HG02798 (cell line): ENCODE measurements at regions not wholly inside any gene's neighbourhood (a gene's known extent, or its start where the extent isn't known, plus 50 kb on each side); places are given as distances from the start of the nearest gene placed in this dataset.
"Not testable (repeated sequence)": the region's sequence is repeated elsewhere in the genome, so short reads cannot be mapped to it uniquely, and the experiment has no call there.

Experiments
- ATAC-seq: cut with Tn5 transposase; IDR thresholded peaks from one replicate; pipeline ENCODE4 v1.9.1; 2021; ENCODE audit warnings: mild to moderate bottlenecking; ENCODE audit not compliant: unreplicated experiment, poor library complexity

DNA sequence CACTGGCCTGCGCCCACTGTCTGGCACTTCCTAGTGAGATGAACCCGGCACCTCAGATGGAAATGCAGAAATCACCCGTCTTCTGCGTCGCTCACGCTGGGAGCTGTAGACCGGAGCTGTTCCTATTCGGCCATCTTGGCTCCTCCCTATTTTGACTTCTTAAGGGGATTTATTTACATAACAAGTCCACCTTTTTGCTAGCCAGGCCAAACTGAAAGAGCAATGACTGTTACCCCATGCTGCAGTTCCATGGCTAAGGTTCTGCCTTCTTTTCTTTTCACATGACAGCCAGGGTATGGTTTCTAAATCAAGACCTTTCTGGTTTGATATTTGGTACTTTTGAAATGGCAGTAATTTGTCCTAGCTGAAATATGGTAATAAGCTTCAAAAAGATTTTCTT is 270.0 kb upstream of the RRP15 start:
- not testable (repeated sequence) for ATAC-seq

GRCh38 chr1:218024211-218024720 is 260.8 kb upstream of the RRP15 start:
- no peak for ATAC-seq

- no peak for ATAC-seq
Measured at GRCh38 chr1:218025454-218025853, 259.6 kb upstream of the RRP15 start.

DNA sequence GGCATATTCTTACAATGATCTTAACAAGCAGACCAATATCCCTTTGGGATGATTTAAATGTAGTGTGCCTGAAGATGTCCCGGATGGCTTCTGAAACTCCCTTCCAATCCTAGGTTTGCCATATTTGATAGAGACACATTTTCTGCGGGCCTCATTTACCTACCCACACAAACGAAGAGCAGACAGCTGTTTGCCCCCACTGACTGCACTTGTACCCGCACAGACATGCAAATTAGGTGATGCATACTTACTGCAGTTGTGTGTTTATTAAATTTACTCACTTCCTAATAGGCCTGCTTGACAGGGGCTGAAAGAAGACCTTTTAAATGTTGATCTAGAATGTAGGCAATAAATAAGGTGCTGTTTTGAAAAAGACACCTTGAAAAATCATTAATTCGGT is 257.9 kb upstream of the RRP15 start:
- no peak for ATAC-seq

DNA sequence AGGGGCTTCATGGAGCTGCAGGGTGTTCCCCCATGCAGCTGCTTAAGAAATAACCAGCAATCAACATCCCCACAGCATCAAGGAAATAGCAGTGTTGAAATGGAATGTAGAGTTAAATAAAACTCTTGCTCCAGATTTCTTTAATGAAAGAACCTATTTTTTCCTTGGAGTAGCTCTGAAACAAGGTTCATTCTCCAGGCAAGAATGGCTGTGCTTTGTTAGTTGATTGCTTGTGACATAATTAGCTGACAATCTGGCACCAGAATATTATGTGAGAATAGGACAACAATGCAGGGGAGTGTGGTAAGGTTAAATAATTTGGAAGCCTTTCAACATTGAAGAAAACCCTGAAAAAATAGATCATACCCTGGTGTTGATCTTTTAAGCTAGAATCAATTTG is 254.2 kb upstream of the RRP15 start:
- ATAC-seq, result no peak

GRCh38 chr1:218031901-218032300 is 253.2 kb upstream of the RRP15 start:
- ATAC-seq, result no peak

DNA sequence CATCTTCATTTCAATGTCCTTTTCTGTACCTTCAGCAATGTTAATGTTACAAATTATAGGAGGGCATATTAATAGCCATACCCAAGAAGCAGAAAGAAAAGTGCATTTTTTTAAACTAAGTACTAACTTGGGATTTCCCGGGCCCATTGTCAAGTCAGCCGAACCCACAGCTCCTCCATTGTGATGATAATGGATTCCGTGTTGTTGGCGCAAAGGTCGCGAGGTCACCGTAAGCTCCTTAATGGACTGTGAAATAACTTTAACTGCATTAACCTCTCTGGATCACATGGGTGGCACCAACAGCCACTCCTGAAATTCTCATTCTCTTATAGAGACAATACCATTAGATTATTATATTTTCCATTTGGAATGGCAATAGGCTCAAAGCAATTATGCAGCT is 250.6 kb upstream of the RRP15 start:
- ATAC-seq, result no peak

DNA sequence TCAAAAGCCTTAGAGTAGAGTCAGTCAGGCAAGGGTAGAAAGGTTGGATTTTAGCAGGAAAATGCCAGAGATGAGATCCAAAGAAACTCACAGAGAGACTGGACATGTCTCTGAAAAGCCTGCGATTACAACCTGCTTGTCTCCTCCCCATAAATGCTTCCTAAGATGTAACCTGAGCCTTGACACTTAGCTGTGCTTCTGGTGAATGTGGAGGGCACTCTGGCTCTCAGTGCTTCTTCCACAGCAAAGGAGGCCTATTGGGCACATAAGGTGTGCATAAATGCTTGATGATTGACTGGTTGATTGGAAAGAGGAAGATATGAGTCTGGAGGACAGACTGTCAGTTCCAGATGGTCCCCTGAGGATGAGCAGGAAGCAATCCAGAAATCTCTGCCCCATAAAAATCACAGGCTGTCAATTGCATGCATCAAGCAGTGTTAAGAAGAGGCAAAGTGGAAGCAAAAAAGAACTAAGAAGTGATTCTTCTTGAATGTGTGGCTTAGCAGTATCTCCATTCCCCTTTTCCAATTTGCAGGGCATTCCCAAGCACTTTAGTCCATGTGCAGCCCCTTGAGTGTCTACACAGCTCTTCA is 236.2 kb upstream of the RRP15 start:
- ATAC-seq, result no peak

- no peak for ATAC-seq
Measured at GRCh38 chr1:218049641-218050040, 235.5 kb upstream of the RRP15 start.

- ATAC-seq, result no peak
Measured at GRCh38 chr1:218058730-218059129, 226.4 kb upstream of the RRP15 start.

DNA sequence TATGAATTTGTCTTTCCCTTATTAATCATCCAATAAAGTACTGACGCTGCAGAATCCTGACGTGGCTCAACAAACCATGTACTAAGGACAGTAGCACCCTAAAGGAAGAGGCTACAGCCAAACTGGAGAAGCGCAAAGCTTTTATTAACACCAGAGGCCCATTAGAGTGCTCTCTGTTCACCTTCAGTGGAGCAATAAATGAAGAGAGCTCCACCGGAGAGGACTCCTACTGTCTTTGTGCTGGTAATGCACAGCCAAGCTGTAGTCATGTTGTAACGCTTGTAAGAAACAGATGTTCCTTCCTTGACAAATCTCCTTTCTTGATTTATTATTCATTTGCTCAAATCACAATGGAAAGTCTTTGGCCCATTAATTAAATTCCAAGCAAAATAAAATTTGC is 220.7 kb upstream of the RRP15 start:
- no peak for ATAC-seq

- no peak for ATAC-seq
Measured at GRCh38 chr1:218066332-218066731, 218.8 kb upstream of the RRP15 start.

DNA sequence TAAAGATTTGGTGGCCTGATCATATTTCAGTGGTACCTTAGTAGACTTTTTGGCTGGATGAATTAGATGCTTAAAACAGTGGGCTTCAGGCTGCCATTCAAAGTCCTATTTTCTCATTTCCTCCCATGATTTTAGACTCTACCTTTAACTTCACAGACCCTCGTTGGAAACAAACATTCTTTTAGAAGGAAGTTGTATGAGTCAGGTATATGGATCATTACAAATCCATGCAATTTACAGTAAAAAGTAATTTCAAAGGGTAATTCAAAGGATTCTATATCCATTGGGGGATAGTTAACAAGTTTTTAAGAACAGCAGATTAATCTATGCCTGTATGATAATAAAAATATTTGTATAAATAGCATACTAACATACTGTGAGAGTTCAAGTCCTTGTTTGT is 216.9 kb upstream of the RRP15 start:
- no peak for ATAC-seq

DNA sequence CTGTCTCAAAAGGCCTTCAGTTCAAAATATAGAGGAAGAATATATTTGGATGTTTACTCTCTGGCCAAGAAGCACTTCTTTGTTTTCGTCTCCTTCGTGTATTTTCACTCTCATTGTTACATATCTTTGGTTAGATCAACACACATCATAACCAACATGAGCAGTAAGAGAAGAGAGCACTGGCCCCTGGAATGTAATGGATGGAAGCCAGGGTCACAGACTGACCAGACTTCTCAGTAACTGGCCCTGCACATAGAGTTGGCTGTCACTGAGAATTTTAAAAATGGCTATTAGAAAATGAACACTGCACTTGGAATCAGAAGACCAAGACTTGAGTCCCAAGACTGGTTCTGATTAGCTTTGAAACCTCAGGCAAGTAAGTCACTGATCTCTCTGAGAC is 215.9 kb upstream of the RRP15 start:
- ATAC-seq, result no peak

- no peak for ATAC-seq
Measured at GRCh38 chr1:218073062-218073461, 212.0 kb upstream of the RRP15 start.

DNA sequence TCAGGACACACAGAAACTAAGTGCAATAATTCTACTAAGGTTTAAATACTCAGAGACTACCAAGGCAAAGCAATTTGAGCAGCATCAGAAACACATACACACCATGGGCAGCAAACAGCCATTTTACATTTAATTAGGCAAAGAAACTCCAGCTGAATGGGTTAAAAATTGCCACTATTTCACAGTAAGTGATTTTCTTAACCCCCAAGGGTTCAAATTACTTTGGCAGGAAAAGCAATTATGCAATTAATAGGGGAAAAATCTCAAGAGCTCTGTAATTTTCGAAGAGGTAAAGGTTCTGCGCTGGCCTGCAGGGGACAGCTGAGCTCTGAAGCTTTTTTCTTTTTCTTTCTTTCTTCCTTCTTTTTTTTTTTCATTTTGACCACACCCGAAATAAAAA is 206.2 kb upstream of the RRP15 start:
- ATAC-seq, result no peak

GRCh38 chr1:218079347-218079746 is 205.7 kb upstream of the RRP15 start:
- ATAC-seq, result no peak

DNA sequence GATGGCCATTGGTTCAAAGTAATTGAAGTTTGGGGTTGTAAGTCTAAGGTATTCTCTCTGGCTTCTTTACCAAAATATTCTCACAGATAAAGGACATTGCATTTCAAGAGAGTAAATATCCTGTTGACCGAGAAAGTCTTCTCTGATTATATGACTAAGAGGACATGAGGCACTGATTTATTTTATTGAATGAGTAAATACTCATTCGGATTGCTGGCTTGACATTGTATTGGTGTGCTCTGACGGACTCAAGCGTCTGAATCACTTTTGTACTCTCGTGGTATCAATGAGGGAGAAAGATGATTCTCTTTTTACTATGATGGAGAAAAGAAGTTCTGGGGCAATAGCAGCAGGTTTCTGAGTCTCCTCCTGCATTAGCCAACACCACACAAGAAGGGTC is 205.3 kb upstream of the RRP15 start:
- no peak for ATAC-seq

DNA sequence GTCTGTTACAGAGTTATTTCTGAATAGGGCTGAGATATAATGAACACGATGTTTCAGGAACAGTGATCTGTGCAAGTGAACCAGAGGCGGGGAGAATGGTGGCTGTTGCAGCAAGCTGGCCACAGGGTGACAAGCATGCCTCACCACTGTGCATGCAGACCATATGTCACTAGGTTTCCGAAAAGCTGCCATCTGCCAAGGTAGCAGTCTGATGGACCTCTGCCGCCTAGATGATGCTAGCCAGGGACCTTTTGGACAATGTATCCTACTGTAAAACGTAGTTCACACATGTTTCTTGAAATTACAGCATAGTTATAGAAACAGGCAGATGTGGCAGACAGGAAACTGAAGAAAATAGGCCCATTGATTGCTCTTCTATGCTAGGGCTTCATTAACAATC is 204.2 kb upstream of the RRP15 start:
- no peak for ATAC-seq

DNA sequence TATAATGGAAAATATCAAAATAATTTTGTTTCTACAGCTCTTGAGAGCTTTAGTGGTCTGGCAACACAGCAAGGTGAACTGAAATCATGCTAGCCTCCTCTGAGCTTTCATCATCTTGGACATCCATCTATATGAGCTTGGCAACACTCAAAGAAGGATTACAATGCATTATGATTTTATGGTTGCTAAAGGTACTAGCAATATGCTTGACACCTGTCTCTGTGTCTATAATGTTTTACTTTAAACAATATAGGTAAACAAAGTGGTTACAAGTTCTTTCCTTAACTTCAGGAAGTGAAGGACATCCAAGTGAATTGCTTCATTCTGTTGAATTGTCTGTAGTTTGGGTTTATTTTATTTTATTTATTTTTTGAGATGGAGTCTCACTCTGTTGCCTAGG is 203.7 kb upstream of the RRP15 start:
- no peak for ATAC-seq

- no peak for ATAC-seq
Measured at GRCh38 chr1:218090459-218090858, 194.6 kb upstream of the RRP15 start.

DNA sequence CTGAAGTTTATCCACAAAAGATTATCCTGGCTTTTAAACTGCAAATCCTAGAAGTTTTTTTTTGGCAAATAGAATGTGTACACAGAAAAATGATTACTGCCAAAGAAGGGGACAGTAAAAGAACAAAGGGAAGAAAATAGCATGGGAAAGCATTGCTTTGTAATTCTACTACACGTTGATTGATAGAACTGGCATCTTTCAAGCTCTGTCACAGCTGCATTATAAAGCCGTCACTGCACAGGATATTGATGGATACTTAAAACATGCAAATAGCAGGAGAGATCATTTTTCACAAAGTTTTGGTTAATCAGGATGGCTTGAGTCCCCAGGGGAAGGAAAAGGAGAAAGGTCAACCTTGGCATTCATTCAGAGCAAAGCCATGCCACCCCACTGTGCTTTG is 183.7 kb upstream of the RRP15 start:
- no peak for ATAC-seq

DNA sequence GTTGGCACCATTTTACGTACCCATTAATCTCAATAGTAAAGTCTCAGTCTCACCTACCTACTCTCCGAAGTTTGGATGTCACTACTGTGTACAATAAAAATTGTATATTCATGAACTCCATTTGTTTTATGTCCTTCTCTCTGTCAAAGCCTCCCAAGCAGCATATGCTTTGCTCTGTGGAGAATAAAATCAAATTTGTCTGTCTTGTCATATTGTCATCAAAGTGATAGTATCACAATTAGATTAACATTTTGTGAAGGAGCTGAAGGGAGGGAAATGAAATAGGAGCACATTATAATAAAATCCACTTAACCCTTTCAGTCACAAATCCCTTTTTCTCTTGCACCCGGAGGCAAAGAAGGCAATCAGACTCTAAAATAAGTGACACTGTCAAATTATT is 177.1 kb upstream of the RRP15 start:
- no peak for ATAC-seq
